Parathyroid adenoma (tissue), 2 donors: ENCODE measurements at regions not wholly inside any gene's neighbourhood (a gene's known extent, or its start where the extent isn't known, plus 50 kb on each side); places are given as distances from the start of the nearest gene placed in this dataset.

ENCODE experiments used
- H2AFZ ChIP-seq: fragments of 300-600 bp; sonication (generic); one replicate; pipeline ENCODE4 v1.7.0; 2017; ENCODE audit warnings: antibody characterized with exemption, mild to moderate bottlenecking
- H3K27ac ChIP-seq: fragments of 300-600 bp; sonication (generic); one replicate; pipeline ENCODE4 v1.7.0; 2017
- H3K27me3 ChIP-seq: fragments of 300-600 bp; sonication (generic); one replicate; pipeline ENCODE4 v1.7.0; 2017; ENCODE audit warnings: low read length; ENCODE audit not compliant: control insufficient read depth, insufficient read depth
- H3K36me3 ChIP-seq: fragments of 300-600 bp; sonication (generic); one replicate; pipeline ENCODE4 v1.7.0; 2017; ENCODE audit warnings: low read length; ENCODE audit not compliant: control insufficient read depth, insufficient read depth
- H3K4me1 ChIP-seq: fragments of 300-600 bp; sonication (generic); one replicate; pipeline ENCODE4 v1.7.0; 2017; ENCODE audit warnings: control low read depth
- H3K4me2 ChIP-seq: fragments of 300-600 bp; sonication (generic); one replicate; pipeline ENCODE4 v1.7.0; 2017; ENCODE audit warnings: low read length
- H3K4me3 ChIP-seq: fragments of 300-600 bp; sonication (generic); one replicate; pipeline ENCODE4 v1.7.0; 2017; ENCODE audit warnings: low read depth, low read length
- H3K79me2 ChIP-seq: fragments of 300-600 bp; sonication (generic); one replicate; pipeline ENCODE4 v1.7.0; 2017; ENCODE audit warnings: control low read depth
- H3K9ac ChIP-seq: fragments of 300-600 bp; sonication (generic); one replicate; pipeline ENCODE4 v1.7.0; 2017; ENCODE audit warnings: mild to moderate bottlenecking
- H3K9me3 ChIP-seq: fragments of 300-600 bp; sonication (generic); one replicate; pipeline ENCODE4 v1.7.0; 2017; ENCODE audit warnings: low read length; ENCODE audit not compliant: control insufficient read depth
- CTCF ChIP-seq: fragments of 300-600 bp; sonication (generic); IDR thresholded peaks from one replicate; pipeline ENCODE4 v1.7.0; 2017; ENCODE audit warnings: antibody characterized with exemption, mild to moderate bottlenecking
- donor health status: primary hyperparathyroidism.

- no peak overlapping the region for H3K4me2 ChIP-seq
- TF ChIP-seq CTCF, result no peak
- H3K27me3 ChIP-seq, result no peaks in the 10 kb centered on the region
Observed at GRCh38 chr1:164308101-164308500, 250.9 kb upstream of the PBX1 start.

GRCh38 chr1:164310166-164310565 lies 248.8 kb upstream of the PBX1 start:
- H3K27ac ChIP-seq, result no peak overlapping the region
- H3K36me3 ChIP-seq, result no peaks in the 10 kb centered on the region
- no peak overlapping the region for H3K9ac ChIP-seq
- H3K9me3 ChIP-seq, result no peaks in the 10 kb centered on the region
- H3K27me3 ChIP-seq, result no peaks in the 10 kb centered on the region
- no peak overlapping the region for H3K4me3 ChIP-seq
- no peak overlapping the region for H3K4me2 ChIP-seq
- H3K79me2 ChIP-seq, result no peaks in the 10 kb centered on the region
- no peak overlapping the region for H2AFZ ChIP-seq
- no peaks in the 10 kb centered on the region for H3K4me1 ChIP-seq
- no peak for TF ChIP-seq CTCF

More at GRCh38 chr1:164308101-164308500, 250.9 kb upstream of the PBX1 start:
- no peak overlapping the region for H3K9ac ChIP-seq
- H3K4me1 ChIP-seq, result no peaks in the 10 kb centered on the region
- H2AFZ ChIP-seq, result no peak overlapping the region
- no peak overlapping the region for H3K27ac ChIP-seq
- H3K9me3 ChIP-seq, result no peaks in the 10 kb centered on the region
- no peak overlapping the region for H3K4me3 ChIP-seq
- H3K36me3 ChIP-seq, result no peaks in the 10 kb centered on the region
- no peaks in the 10 kb centered on the region for H3K79me2 ChIP-seq

GRCh38 chr1:164311377-164311776 lies 247.6 kb upstream of the PBX1 start:
- no peaks in the 10 kb centered on the region for H3K36me3 ChIP-seq
- H3K9ac ChIP-seq, result no peak overlapping the region
- H3K4me3 ChIP-seq, result no peak overlapping the region
- no peak overlapping the region for H3K4me2 ChIP-seq
- H3K27ac ChIP-seq, result no peak overlapping the region
- H3K79me2 ChIP-seq, result no peaks in the 10 kb centered on the region
- H2AFZ ChIP-seq, result no peak overlapping the region
- H3K4me1 ChIP-seq, result no peaks in the 10 kb centered on the region
- no peaks in the 10 kb centered on the region for H3K9me3 ChIP-seq
- no peaks in the 10 kb centered on the region for H3K27me3 ChIP-seq
- no peak for TF ChIP-seq CTCF

GRCh38 chr1:164320790-164321731 lies 237.9 kb upstream of the PBX1 start:
- Histone ChIP-seq H3K9ac (no peak overlapping the region), H3K36me3 (no peaks in the 10 kb centered on the region), H3K27me3 (no peaks in the 10 kb centered on the region), H3K79me2 (no peaks in the 10 kb centered on the region), H3K4me1 (no peaks in the 10 kb centered on the region), H3K27ac (no peak overlapping the region), H3K9me3 (no peaks in the 10 kb centered on the region), H3K4me3 (no peak overlapping the region), H2AFZ (peak overlapping the region; percentile 70), H3K4me2 (peak overlapping the region; percentile 64)
- TF ChIP-seq CTCF, result no peak

- no peak overlapping the region for H2AFZ ChIP-seq
- TF ChIP-seq CTCF, result no peak
- H3K4me2 ChIP-seq, result no peak overlapping the region
- no peak overlapping the region for H3K4me3 ChIP-seq
- H3K79me2 ChIP-seq, result no peaks in the 10 kb centered on the region
- H3K27ac ChIP-seq, result no peak overlapping the region
- no peaks in the 10 kb centered on the region for H3K36me3 ChIP-seq
- no peaks in the 10 kb centered on the region for H3K4me1 ChIP-seq
- H3K27me3 ChIP-seq, result no peaks in the 10 kb centered on the region
- no peaks in the 10 kb centered on the region for H3K9me3 ChIP-seq
- no peak overlapping the region for H3K9ac ChIP-seq
Observed at GRCh38 chr1:164325786-164326185, 233.2 kb upstream of the PBX1 start.
